Astrocyte (in vitro differentiated cells and primary cell): ENCODE measurements at regions not wholly inside any gene's neighbourhood (a gene's known extent, or its start where the extent isn't known, plus 50 kb on each side); places are given as distances from the start of the nearest gene placed in this dataset.

Source experiments
- DNase-seq: peaks from one replicate; pipeline ENCODE4 v3.0.0-alpha.2; 2010; ENCODE audit warnings: low read depth
- FAIRE-seq: peaks from 2 replicates; lab custom pipeline; 2011; peaks lifted over from hg19 to GRCh38; lab: Jason Lieb, UNC
- H2AFZ ChIP-seq: 2 replicates; pipeline ENCODE4 v1.6.0; 2012; ENCODE audit warnings: low read depth, low read length, inconsistent platforms
- H3K27ac ChIP-seq: 2 replicates; pipeline ENCODE4 v1.5.1; 2011; ENCODE audit warnings: low read depth, low read length, inconsistent platforms
- H3K27me3 ChIP-seq: 2 replicates; pipeline ENCODE4 v1.6.0; 2011; ENCODE audit warnings: low read length, inconsistent platforms; ENCODE audit not compliant: insufficient read depth
- H3K36me3 ChIP-seq: 2 replicates; pipeline ENCODE4 v1.5.1; 2011; ENCODE audit warnings: low read length, inconsistent platforms; ENCODE audit not compliant: insufficient read depth
- H3K4me1 ChIP-seq: 2 replicates; pipeline ENCODE4 v1.5.1; 2011; ENCODE audit warnings: low read length, inconsistent platforms; ENCODE audit not compliant: insufficient read depth
- H3K4me2 ChIP-seq: 2 replicates; pipeline ENCODE4 v1.6.0; 2012; ENCODE audit warnings: low read length, inconsistent platforms
- H3K4me3 ChIP-seq: 2 replicates; pipeline ENCODE4 v1.5.1; 2011; ENCODE audit warnings: low read depth, mild to moderate bottlenecking, low read length, inconsistent platforms; ENCODE audit not compliant: insufficient read depth
- H3K79me2 ChIP-seq: 2 replicates; pipeline ENCODE4 v1.6.0; 2012; ENCODE audit warnings: mild to moderate bottlenecking, low read length, inconsistent platforms; ENCODE audit not compliant: insufficient read depth
- H3K9ac ChIP-seq: 2 replicates; pipeline ENCODE4 v1.6.0; 2012; ENCODE audit warnings: mild to moderate bottlenecking, low read length, inconsistent platforms
- H3K9me3 ChIP-seq: 2 replicates; pipeline ENCODE4 v1.5.1; 2012; ENCODE audit warnings: low read depth, mild to moderate bottlenecking, low read length, inconsistent platforms; ENCODE audit not compliant: insufficient read depth
- H4K20me1 ChIP-seq: 2 replicates; pipeline ENCODE4 v1.6.0; 2012; ENCODE audit warnings: low read length, inconsistent platforms; ENCODE audit not compliant: insufficient read depth
- H3K27ac Mint-ChIP-seq: one replicate; pipeline ENCODE4 v1.8.0; 2021; ENCODE audit warnings: mild to moderate bottlenecking, mixed read lengths; ENCODE audit not compliant: unreplicated experiment
- H3K27me3 Mint-ChIP-seq: one replicate; pipeline ENCODE4 v1.8.0; 2021; ENCODE audit warnings: low read depth, mixed read lengths; ENCODE audit not compliant: unreplicated experiment
- H3K36me3 Mint-ChIP-seq: one replicate; pipeline ENCODE4 v1.8.0; 2021; ENCODE audit warnings: low read depth, mixed read lengths; ENCODE audit not compliant: unreplicated experiment
- H3K4me1 Mint-ChIP-seq: one replicate; pipeline ENCODE4 v1.8.0; 2021; ENCODE audit warnings: low read depth, mixed read lengths; ENCODE audit not compliant: unreplicated experiment
- H3K4me3 Mint-ChIP-seq: one replicate; pipeline ENCODE4 v1.8.0; 2021; ENCODE audit warnings: mild to moderate bottlenecking, moderate library complexity, mixed read lengths; ENCODE audit not compliant: unreplicated experiment
- H3K9me3 Mint-ChIP-seq: one replicate; pipeline ENCODE4 v1.8.0; 2021; ENCODE audit warnings: mild to moderate bottlenecking, mixed read lengths; ENCODE audit not compliant: unreplicated experiment
- EZH2 ChIP-seq: IDR thresholded peaks from 2 replicates; pipeline ENCODE4 v1.6.1; 2012; ENCODE audit warnings: mild to moderate bottlenecking, low read length, inconsistent platforms; ENCODE audit not compliant: insufficient read depth
- TF ChIP-seq, protein P1 (sequence below): IDR thresholded peaks from 2 replicates; pipeline ENCODE4 v1.5.1; 2011; ENCODE audit warnings: low read depth, mild to moderate bottlenecking, inconsistent platforms, low read length, moderate library complexity; ENCODE audit not compliant: insufficient read depth

DNA sequence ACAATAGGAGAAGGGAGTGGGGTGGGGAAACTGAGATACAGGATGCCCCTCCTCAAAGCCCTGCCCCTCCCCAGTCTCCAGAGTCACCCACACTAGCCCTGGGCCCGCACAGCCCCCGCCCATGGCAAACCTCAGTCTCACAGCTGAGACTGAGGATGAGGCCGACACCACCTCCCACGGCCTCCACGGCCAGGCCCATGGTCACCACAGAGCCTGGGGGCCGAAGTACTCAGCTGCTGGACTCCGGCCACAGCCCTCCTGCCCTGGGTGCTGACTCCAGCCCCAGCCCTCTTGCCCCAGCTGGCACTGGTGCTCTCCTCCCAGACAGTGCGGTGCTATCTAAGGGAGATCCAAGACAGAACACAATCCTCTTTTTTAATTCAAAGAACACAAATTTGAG is 176.1 kb downstream of the TTLL2 start:
- Histone ChIP-seq H3K27me3 (no peaks in the 10 kb centered on the region), H3K4me3 (no peak overlapping the region), H4K20me1 (no peaks in the 10 kb centered on the region), H3K4me1 (no peaks in the 10 kb centered on the region), H3K79me2 (no peaks in the 10 kb centered on the region), H3K9ac (no peak overlapping the region), H2AFZ (no peak overlapping the region), H3K4me2 (no peak overlapping the region), H3K36me3 (no peaks in the 10 kb centered on the region), H3K27ac (no peak overlapping the region), H3K9me3 (no peaks in the 10 kb centered on the region)
- no peak for FAIRE-seq
- DNase-seq, result no peak
- Mint-ChIP-seq H3K36me3 (peaks cover 2% of the 10 kb centered on the region), H3K4me1 (no peaks in the 10 kb centered on the region), H3K9me3 (peaks cover 8% of the 10 kb centered on the region), H3K27me3 (peaks cover 57% of the 10 kb centered on the region), H3K27ac (no peak overlapping the region), H3K4me3 (no peak overlapping the region)
- TF ChIP-seq, protein P1, sequence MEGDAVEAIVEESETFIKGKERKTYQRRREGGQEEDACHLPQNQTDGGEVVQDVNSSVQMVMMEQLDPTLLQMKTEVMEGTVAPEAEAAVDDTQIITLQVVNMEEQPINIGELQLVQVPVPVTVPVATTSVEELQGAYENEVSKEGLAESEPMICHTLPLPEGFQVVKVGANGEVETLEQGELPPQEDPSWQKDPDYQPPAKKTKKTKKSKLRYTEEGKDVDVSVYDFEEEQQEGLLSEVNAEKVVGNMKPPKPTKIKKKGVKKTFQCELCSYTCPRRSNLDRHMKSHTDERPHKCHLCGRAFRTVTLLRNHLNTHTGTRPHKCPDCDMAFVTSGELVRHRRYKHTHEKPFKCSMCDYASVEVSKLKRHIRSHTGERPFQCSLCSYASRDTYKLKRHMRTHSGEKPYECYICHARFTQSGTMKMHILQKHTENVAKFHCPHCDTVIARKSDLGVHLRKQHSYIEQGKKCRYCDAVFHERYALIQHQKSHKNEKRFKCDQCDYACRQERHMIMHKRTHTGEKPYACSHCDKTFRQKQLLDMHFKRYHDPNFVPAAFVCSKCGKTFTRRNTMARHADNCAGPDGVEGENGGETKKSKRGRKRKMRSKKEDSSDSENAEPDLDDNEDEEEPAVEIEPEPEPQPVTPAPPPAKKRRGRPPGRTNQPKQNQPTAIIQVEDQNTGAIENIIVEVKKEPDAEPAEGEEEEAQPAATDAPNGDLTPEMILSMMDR, result no peak
- no peak for TF ChIP-seq EZH2

DNA sequence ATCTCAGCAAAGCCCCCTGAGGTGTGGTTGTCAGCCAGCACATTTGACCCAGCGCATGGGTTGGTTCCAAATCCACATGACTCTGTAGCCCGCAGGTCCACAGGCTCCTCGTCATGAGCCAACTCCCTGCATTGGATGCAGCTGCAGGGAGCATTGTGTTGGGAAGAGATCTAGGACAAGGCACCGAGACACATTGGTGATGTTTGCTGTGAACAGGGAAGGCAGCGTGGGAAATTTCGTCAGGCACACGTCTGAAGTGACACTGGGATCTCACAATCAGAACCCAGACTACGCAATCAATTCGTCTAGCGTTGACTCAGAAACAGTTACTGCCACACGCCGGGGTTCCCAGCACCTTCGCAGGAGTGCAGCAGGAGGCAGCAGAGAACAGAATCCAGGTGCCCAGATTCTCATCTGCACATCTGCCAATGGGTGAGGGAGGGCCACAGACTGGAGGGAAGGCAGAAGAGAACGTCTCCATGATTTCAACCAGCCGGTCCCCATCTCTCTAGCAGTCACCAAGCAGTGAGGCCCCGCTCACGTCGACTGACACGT is 177.0 kb downstream of the TTLL2 start:
- Mint-ChIP-seq H3K27me3 (peaks cover 53% of the 10 kb centered on the region), H3K4me3 (no peak overlapping the region), H3K4me1 (no peaks in the 10 kb centered on the region), H3K9me3 (peaks cover 8% of the 10 kb centered on the region), H3K27ac (no peak overlapping the region), H3K36me3 (peaks cover 2% of the 10 kb centered on the region)
- no peak overlapping the region for H2AFZ ChIP-seq
- no peaks in the 10 kb centered on the region for H3K27me3 ChIP-seq
- H3K9ac ChIP-seq, result no peak overlapping the region
- TF ChIP-seq, protein P1, result no peak
- TF ChIP-seq EZH2, result no peak
- DNase-seq (no peak), FAIRE-seq (no peak)
- no peaks in the 10 kb centered on the region for H3K36me3 ChIP-seq
- no peak overlapping the region for H3K4me3 ChIP-seq
- no peaks in the 10 kb centered on the region for H3K9me3 ChIP-seq
- no peak overlapping the region for H3K27ac ChIP-seq
- no peak overlapping the region for H3K4me2 ChIP-seq
- no peaks in the 10 kb centered on the region for H4K20me1 ChIP-seq
- H3K79me2 ChIP-seq, result no peaks in the 10 kb centered on the region
- H3K4me1 ChIP-seq, result no peaks in the 10 kb centered on the region

DNA sequence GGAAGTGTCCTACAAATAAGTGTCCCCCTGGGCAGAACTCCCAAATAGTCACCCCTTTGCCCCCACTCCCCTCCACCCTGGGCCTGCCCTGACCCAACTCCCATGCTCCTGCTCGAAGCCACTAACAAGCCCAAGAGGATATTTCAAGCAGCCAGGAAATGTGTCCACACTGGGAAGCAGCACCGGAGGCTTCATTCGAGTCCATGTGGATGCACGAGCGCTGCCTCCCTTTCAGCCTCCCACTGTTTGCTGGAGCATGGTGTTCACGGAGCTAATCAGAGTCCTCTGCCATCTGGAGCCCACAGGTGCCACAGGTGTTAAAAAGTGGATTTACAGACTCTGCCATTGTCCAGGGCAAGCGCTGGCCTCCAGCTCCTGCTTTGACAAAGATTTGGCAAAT is 177.6 kb downstream of the TTLL2 start:
- no peaks in the 10 kb centered on the region for H3K79me2 ChIP-seq

More for the DNA sequence above, 177.6 kb downstream of the TTLL2 start:
- no peak for FAIRE-seq
- H3K4me3 Mint-ChIP-seq, result no peak overlapping the region
- no peaks in the 10 kb centered on the region for H3K9me3 ChIP-seq
- H3K4me2 ChIP-seq, result no peak overlapping the region
- peak overlapping the region; percentile 60 for H3K27ac Mint-ChIP-seq
- no peak overlapping the region for H3K9ac ChIP-seq
- H3K4me1 Mint-ChIP-seq, result no peaks in the 10 kb centered on the region
- H3K36me3 Mint-ChIP-seq, result peaks cover 2% of the 10 kb centered on the region
- no peaks in the 10 kb centered on the region for H3K4me1 ChIP-seq
- no peaks in the 10 kb centered on the region for H3K27me3 ChIP-seq
- H3K9me3 Mint-ChIP-seq, result peaks cover 8% of the 10 kb centered on the region
- H3K27me3 Mint-ChIP-seq, result peaks cover 58% of the 10 kb centered on the region
- H3K27ac ChIP-seq, result no peak overlapping the region
- H2AFZ ChIP-seq, result no peak overlapping the region
- H4K20me1 ChIP-seq, result no peaks in the 10 kb centered on the region
- no peak for DNase-seq
- no peak overlapping the region for H3K4me3 ChIP-seq
- TF ChIP-seq, protein P1, result no peak
- no peak for TF ChIP-seq EZH2
- H3K36me3 ChIP-seq, result no peaks in the 10 kb centered on the region
